ENCODE measurements at regions not wholly inside any gene's neighbourhood (a gene's known extent, or its start where the extent isn't known, plus 50 kb on each side); places are given as distances from the start of the nearest gene placed in this dataset.

- no peak overlapping the region for H3K4me3 Mint-ChIP-seq
- TF ChIP-seq CTCF (IDR thresholded peaks at IDR 0.05; ENCODE audit: unreplicated experiment in 3 of 3): no peak
- no peaks in the 10 kb centered on the region for H3K27me3 Mint-ChIP-seq (ENCODE audit: low read depth)
These were observed 55.2 kb upstream of the PLD5 start for GRCh38 chr1:242579528-242580235.

More at GRCh38 chr1:242579528-242580235, 55.2 kb upstream of the PLD5 start:
- H3K36me3 Mint-ChIP-seq (ENCODE audit: low read depth): no peaks in the 10 kb centered on the region
- H3K4me1 Mint-ChIP-seq: no peaks in the 10 kb centered on the region
- no peak overlapping the region for H3K27ac Mint-ChIP-seq
- no peaks in the 10 kb centered on the region for H3K9me3 Mint-ChIP-seq

Measured in nephron (organoid).